K562 (cell line): ENCODE measurements at regions not wholly inside any gene's neighbourhood (a gene's known extent, or its start where the extent isn't known, plus 50 kb on each side); places are given as distances from the start of the nearest gene placed in this dataset.

Source experiments
- CTCF ChIP-seq, 3 experiments: IDR thresholded peaks in 2 of 3; conservative IDR thresholded peaks in 1 of 3; 2 replicates each; pipeline ENCODE4 v1.5.1; 2011 to 2012; ENCODE audit warnings: low read length in 3 of 3, mild to moderate bottlenecking in 3 of 3, control low read depth in 2 of 3, improper control_type of control experiment in 1 of 3, inconsistent platforms in 1 of 3, low read depth in 1 of 3, mixed read lengths in 1 of 3, moderate library complexity in 1 of 3; ENCODE audit not compliant: insufficient read depth in 2 of 3
- DPF2 ChIP-seq: fragments of 450-650 bp; IDR thresholded peaks from 2 replicates; pipeline ENCODE4 v1.6.1; 2016
- ESRRB ChIP-seq: fragments of 250-450 bp; sonication (Bioruptor Pico); IDR thresholded peaks from 2 replicates; pipeline ENCODE4 v1.5.0; 2020; ENCODE audit warnings: mild to moderate bottlenecking, moderate library complexity, borderline replicate concordance
- FOS ChIP-seq: IDR thresholded peaks from 3 replicates; pipeline ENCODE4 v1.6.1; 2011; ENCODE audit not compliant: insufficient read length; ENCODE audit errors: extremely low read depth
- GATA2 ChIP-seq: sonication (generic); formaldehyde crosslinking; IDR thresholded peaks from 2 replicates; pipeline ENCODE4 v1.4.0; 2020; ENCODE audit warnings: mild to moderate bottlenecking, missing genetic modification reagents
- GTF2F1 ChIP-seq: IDR thresholded peaks from 2 replicates; pipeline ENCODE4 v1.6.1; 2011; ENCODE audit warnings: low read depth, low read length, improper control_type of control experiment
- HDAC2 ChIP-seq: fragments of 450-650 bp; IDR thresholded peaks from 2 replicates; pipeline ENCODE4 v1.6.1; 2016; ENCODE audit warnings: mild to moderate bottlenecking
- POLR2AphosphoS5 ChIP-seq: IDR thresholded peaks from 2 replicates; pipeline ENCODE4 v1.6.1; 2011; ENCODE audit warnings: mild to moderate bottlenecking, low read depth, low read length, moderate library complexity; ENCODE audit not compliant: control insufficient read depth, insufficient read depth
- RBM14 ChIP-seq: fragments of 200-400 bp; formaldehyde crosslinking; IDR thresholded peaks from 2 replicates; pipeline ENCODE4 v1.6.1; 2018; ENCODE audit warnings: low read depth, mild to moderate bottlenecking, low read length, moderate library complexity, borderline replicate concordance; ENCODE audit not compliant: insufficient read depth
- RNF2 ChIP-seq: sonication (generic); IDR thresholded peaks from 2 replicates; pipeline ENCODE4 v1.6.1; 2016
- SAFB2 ChIP-seq: fragments of 200-400 bp; formaldehyde crosslinking; IDR thresholded peaks from 2 replicates; pipeline ENCODE4 v1.6.1; 2018; ENCODE audit warnings: borderline replicate concordance, low read length, low read depth, moderate library complexity; ENCODE audit not compliant: severe bottlenecking
- SIN3A ChIP-seq, 2 experiments: fragments of 150-350 bp in 1 of 2; IDR thresholded peaks; 2 replicates each; pipeline ENCODE4 v1.6.1; 2011 to 2016; ENCODE audit warnings: borderline replicate concordance in 2 of 2, low read depth in 2 of 2, low read length in 2 of 2, mild to moderate bottlenecking in 2 of 2, moderate library complexity in 2 of 2; ENCODE audit not compliant: control insufficient read depth in 1 of 2
- TAF1 ChIP-seq: IDR thresholded peaks from 2 replicates; pipeline ENCODE4 v1.6.1; 2011; ENCODE audit warnings: mild to moderate bottlenecking, low read length, moderate library complexity; ENCODE audit not compliant: insufficient read depth, control insufficient read depth, severe bottlenecking; ENCODE audit errors: extremely low read depth
- ZFP36 ChIP-seq: fragments of 150-350 bp; IDR thresholded peaks from 2 replicates; pipeline ENCODE4 v1.6.1; 2018; ENCODE audit warnings: low read length, low read depth; ENCODE audit not compliant: partially characterized antibody

GRCh38 chr18:73514449-73514848, 633.2 kb downstream of the FBXO15 start:
- TF ChIP-seq ESRRB (CRISPR knock-in tag): no peak
- no peak for TF ChIP-seq FOS
- TF ChIP-seq HDAC2: no peak
- TF ChIP-seq TAF1: no peak
- no peak for TF ChIP-seq SAFB2
- no peak for TF ChIP-seq RBM14
- TF ChIP-seq POLR2AphosphoS5: no peak
- no peak for TF ChIP-seq CTCF (IDR thresholded peaks at IDR 0.05 in 2 of 3, conservative IDR thresholded peaks at IDR 0.05 in 1 of 3; ENCODE audit: insufficient read depth in 2 of 3, low read depth in 1 of 3, low read length in 3 of 3)
- TF ChIP-seq DPF2: no peak
- TF ChIP-seq SIN3A (IDR thresholded peaks at IDR 0.05; ENCODE audit: borderline replicate concordance in 2 of 2, control insufficient read depth in 1 of 2, low read depth in 2 of 2, low read length in 2 of 2): no peak
- no peak for TF ChIP-seq GATA2 (CRISPR knock-in tag)
- no peak for TF ChIP-seq RNF2
- TF ChIP-seq ZFP36: no peak
- no peak for TF ChIP-seq GTF2F1
